T-helper 1 cell (primary cell): ENCODE measurements at regions not wholly inside any gene's neighbourhood (a gene's known extent, or its start where the extent isn't known, plus 50 kb on each side); places are given as distances from the start of the nearest gene placed in this dataset.

Source experiments
- DNase-seq, 5 donors: peaks; one replicate each; pipeline ENCODE4 v3.0.0-alpha.2; 2012 to 2020

- no peak for DNase-seq
Measured at GRCh38 chr11:95717314-95717713, 72.3 kb downstream of the FAM76B start.

DNA sequence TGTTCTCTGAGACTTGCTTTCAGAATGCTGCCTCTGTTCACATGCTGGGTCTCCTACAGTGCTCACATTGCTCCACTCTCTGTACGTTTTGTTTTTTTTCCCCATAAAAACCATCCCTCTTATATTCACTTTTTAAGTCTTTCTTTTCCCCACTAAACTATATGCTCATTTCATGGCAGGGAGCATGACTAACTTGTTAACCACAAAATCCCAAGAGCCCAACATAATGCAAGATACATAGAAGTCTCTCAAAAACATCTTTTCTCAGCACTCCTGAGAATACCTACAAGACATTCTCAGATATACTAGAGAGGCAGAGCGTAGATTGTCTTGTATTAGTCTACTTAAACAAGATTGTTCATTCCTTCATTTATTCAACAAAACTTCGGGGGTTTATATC is 73.3 kb downstream of the FAM76B start:
- DNase-seq = no peak

DNA sequence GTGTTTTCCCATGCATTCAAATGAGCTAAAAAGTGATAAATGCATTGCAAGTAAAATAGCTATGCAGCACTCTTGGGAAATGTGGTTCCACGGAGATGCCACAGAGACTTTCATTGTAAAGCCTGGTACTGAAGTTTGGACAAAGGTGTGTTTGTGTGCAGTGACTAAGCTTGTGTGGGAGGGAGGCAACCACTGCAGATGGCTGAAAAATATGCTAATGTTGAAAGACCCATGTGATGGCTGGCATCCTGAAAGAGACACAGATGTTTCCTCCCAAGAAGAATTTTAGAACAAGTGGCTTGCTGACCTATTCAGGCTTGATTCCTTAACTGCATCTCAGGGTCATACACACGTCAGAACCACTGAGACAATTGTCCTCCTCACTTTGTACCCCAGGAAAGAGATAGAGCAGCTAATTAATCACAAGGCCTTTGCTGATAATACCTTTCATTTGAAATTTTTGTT is 73.8 kb downstream of the FAM76B start:
- DNase-seq = peak in 1 of 5 donors; percentile 20

- DNase-seq = no peak
Measured at GRCh38 chr11:95714843-95715776, 74.5 kb downstream of the FAM76B start.

- DNase-seq = no peak
Measured at GRCh38 chr11:95713428-95713827, 76.2 kb downstream of the FAM76B start.

GRCh38 chr11:95711945-95712221 is 77.7 kb downstream of the FAM76B start:
- DNase-seq = no peak

GRCh38 chr11:95711162-95711944 is 78.2 kb downstream of the FAM76B start:
- no peak for DNase-seq

- DNase-seq = no peak
Measured at GRCh38 chr11:95708681-95709080, 80.9 kb downstream of the FAM76B start.

DNA sequence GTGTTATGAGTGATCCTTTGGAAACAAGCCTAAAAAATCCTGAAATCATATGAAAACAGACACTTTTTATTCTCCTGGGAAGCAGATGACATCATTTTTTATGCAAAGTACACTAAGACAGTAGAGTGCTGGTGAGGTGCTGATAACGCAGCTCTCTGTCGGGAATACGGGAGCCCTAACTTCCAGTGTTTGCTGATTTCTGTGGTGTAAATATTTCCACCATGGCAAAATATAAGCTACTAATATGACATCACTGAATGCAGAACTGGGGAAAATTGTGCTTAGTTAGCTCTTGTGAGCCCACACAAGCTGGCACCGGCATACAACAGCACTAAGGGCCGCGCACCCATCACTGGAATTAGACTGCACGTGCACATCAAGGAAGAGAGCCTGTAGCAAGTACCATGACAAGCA is 82.6 kb downstream of the FAM76B start:
- no peak for DNase-seq

- DNase-seq = peak; percentile 58 to 84 (median 79)
Measured at GRCh38 chr11:95705485-95706124, 84.0 kb downstream of the FAM76B start.

- DNase-seq = no peak
Measured at GRCh38 chr11:95704865-95705264, 84.7 kb downstream of the FAM76B start.

DNA sequence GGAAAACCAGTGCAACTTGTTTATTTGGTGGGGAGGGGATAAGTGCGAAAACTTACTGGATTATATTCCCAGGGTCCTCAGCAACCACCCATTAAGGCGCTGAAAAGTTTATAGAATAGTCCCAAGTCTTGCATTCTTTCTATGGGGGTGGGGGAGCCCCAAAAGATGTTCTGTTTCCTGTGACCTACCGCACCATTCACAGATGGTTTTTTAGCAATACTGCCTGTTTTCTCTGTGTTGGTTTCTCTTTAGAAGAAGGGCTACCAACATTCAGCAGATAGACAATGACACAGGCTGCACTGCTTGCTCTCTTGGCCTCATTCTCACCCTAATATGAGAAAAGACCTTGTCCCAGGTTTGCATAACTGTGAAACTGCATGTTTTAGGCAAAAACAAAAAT is 86.5 kb downstream of the FAM76B start:
- peak in 1 of 5 donors; percentile 44 for DNase-seq

GRCh38 chr11:95702526-95702925 is 87.1 kb downstream of the FAM76B start:
- no peak for DNase-seq

GRCh38 chr11:95700471-95700817 is 89.1 kb downstream of the FAM76B start:
- peak in 1 of 5 donors; percentile 48 for DNase-seq

DNA sequence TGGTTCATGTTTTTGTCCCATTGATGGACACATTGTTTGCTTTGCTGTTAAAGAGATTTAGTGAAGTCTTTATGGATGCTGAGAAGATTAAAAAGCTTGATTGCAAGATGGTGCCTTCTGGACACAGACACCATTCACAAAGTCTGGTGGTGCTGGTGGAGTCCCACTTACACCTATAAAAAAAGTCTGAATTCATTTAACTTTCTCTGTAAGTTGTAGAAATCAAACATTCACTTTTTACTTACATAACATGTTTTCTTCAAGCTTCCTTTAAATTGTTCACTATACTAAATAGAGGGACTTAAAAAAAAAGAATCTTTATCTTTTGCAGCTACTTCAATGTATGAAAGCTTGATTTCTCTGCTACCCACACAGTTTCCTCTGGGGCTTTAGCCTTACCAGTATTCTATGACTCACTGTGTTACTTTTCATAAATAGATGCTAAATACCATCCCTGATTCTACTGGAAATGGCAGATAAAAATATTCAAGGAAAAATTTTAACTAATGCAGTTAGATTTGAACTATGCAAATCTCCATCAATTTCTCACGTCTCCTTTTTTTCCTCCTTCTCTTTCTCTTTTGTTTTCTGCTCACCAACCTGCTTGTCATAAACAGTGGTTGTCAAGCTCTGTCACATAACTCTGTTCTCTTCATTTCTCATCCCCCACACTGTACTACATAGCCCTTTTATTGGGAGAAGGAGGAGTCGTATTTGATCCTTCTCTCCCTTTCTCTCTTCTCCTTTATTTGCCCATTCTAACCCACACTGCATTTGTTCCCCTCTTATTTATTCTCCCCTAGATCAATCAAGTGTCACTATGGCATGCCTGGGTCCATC is 89.7 kb downstream of the FAM76B start:
- peak in 1 of 5 donors; percentile 44 for DNase-seq

DNA sequence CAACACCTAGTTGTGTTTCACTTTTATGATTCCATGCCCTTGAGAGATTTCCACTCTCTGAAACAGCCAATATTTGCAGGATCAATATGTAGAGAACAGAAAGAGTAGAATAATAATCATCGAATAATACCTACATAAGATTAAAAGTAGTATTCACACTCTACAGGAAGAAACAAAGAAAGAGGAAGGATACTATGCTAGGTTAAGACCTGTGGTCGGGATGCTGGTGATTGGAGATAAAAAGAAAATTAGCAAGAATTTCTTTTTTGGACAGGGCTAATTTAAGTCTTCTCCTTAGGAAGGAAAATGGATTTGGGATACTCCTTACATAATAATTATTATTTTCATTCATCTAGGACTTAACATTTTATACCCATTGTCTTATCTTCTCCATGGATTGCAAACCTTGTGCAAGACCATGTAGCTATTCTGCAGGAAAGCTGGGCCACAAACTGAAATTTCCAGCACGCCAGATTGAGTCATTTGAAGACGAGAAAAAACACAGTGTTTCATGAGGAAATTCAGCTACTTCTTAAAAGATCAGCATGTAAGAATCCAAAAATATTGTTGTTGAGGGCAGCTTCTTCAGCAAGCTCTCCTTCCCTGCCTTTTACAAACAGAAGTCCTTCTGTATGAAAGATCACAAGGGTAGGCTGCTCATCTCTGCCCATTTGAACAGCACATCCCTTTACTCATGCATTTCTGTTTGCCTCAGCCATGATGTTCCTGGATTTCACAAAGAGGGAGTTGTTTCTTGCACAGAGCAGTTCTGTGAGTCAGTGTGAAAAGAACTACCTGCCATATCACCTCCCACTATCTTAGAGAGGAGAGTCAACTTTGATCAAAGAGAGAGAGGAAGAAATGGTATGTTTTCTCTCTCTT is 90.7 kb downstream of the FAM76B start:
- DNase-seq = no peak

GRCh38 chr11:95697614-95698408 is 91.8 kb downstream of the FAM76B start:
- no peak for DNase-seq

- DNase-seq = no peak
Measured at GRCh38 chr11:95695181-95695580, 94.4 kb downstream of the FAM76B start.

DNA sequence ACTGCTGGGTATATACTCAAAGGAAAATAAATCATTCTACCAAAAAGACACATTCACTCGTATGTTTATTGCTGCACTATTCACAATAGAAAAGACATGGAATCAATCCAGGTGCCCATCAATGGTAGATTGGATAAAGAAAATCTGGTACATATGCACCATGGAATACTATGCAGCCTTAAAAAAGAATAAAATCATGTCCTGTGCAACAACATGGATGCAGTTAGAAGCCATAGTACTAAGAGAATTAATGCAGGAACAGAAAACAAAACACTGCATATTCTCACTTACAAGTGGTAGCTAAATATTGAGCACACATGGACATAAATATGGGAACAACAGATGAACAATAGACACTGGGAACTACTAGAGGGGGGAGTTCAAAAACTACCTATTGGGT is 96.3 kb downstream of the FAM76B start:
- DNase-seq = no peak

GRCh38 chr11:95692526-95693260 is 96.9 kb downstream of the FAM76B start:
- no peak for DNase-seq
